ENCODE measurements at regions not wholly inside any gene's neighbourhood (a gene's known extent, or its start where the extent isn't known, plus 50 kb on each side); places are given as distances from the start of the nearest gene placed in this dataset.

DNA sequence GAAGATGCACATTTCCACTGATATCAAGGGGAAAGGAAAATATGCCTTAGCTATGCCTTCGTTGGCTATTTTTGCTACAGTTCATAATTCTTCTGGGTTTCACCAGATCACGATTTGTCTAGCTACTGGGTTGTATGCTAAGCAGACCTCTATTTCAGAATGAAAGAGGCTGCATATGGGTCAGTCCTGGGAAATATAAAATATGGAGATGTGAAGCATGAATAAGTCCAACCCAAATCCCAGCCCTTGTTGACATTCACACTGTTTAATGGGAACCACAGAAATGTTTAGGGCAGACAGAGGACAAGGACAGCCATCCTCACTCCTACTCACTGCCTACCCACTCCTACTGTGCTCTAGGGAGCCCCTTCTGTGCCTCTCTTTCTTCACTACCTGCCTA lies 343.2 kb upstream of the CAMK1G start:
- H3K27me3 ChIP-seq (ENCODE audit: insufficient read depth, low read length, poor library complexity, severe bottlenecking), result no peaks in the 10 kb centered on the region
- H3K36me3 ChIP-seq (ENCODE audit: insufficient read depth, low read length), result no peaks in the 10 kb centered on the region
- no peak overlapping the region for H3K4me3 ChIP-seq (ENCODE audit: low read length, poor library complexity, severe bottlenecking)
- no peak overlapping the region for H3K9ac ChIP-seq (ENCODE audit: low read depth, low read length, poor library complexity, severe bottlenecking)
- H3K9me2 ChIP-seq (replicated peaks; ENCODE audit: low read depth, low read length), result no peaks in the 10 kb centered on the region
- no peaks in the 10 kb centered on the region for H4K20me1 ChIP-seq (ENCODE audit: insufficient read depth, low read length, poor library complexity, severe bottlenecking)
- no peaks in the 10 kb centered on the region for H3K9me3 ChIP-seq (ENCODE audit: insufficient read depth, low read depth, low read length)
- no peak overlapping the region for H2AFZ ChIP-seq (ENCODE audit: low read length)
- H3F3A ChIP-seq (ENCODE audit: low read depth), result no peaks in the 10 kb centered on the region
- H3K79me2 ChIP-seq (ENCODE audit: insufficient read depth, low read length), result no peaks in the 10 kb centered on the region
- TF ChIP-seq EZH2phosphoT487 (IDR thresholded peaks at IDR 0.05; ENCODE audit: borderline replicate concordance), result no peak
- TF ChIP-seq, protein P1, sequence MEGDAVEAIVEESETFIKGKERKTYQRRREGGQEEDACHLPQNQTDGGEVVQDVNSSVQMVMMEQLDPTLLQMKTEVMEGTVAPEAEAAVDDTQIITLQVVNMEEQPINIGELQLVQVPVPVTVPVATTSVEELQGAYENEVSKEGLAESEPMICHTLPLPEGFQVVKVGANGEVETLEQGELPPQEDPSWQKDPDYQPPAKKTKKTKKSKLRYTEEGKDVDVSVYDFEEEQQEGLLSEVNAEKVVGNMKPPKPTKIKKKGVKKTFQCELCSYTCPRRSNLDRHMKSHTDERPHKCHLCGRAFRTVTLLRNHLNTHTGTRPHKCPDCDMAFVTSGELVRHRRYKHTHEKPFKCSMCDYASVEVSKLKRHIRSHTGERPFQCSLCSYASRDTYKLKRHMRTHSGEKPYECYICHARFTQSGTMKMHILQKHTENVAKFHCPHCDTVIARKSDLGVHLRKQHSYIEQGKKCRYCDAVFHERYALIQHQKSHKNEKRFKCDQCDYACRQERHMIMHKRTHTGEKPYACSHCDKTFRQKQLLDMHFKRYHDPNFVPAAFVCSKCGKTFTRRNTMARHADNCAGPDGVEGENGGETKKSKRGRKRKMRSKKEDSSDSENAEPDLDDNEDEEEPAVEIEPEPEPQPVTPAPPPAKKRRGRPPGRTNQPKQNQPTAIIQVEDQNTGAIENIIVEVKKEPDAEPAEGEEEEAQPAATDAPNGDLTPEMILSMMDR (conservative IDR thresholded peaks at IDR 0.05; ENCODE audit: low read length), result no peak
- H3K4me2 ChIP-seq (ENCODE audit: low read depth, low read length, poor library complexity, severe bottlenecking), result no peak overlapping the region
- H3K4me1 ChIP-seq (ENCODE audit: insufficient read depth, low read length, poor library complexity, severe bottlenecking), result no peaks in the 10 kb centered on the region

DNA sequence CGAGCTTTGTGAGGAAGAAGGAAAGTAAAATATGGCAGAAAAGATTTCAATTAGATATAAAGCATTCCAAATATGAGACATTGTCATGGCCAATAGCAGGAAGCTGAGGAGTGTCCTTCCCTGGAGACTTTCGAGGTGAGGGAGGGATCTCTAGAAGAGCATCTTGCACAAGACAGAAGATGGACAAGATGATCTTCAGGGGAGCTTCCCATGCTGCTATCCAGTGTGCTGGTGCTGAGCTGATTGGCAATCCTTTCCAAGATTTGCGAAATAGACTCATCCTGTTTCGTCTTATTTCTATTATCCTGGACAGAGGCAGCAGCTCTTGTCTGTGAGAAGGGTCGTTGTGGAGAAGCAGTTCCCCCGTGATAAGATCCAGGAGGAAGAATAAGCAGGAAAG lies 342.0 kb upstream of the CAMK1G start:
- no peaks in the 10 kb centered on the region for H3K4me1 ChIP-seq (ENCODE audit: insufficient read depth, low read length, poor library complexity, severe bottlenecking)
- H3K4me3 ChIP-seq (ENCODE audit: low read length, poor library complexity, severe bottlenecking), result no peak overlapping the region
- H3F3A ChIP-seq (ENCODE audit: low read depth), result no peaks in the 10 kb centered on the region
- no peak overlapping the region for H2AFZ ChIP-seq (ENCODE audit: low read length)
- no peaks in the 10 kb centered on the region for H3K9me2 ChIP-seq (replicated peaks; ENCODE audit: low read depth, low read length)
- H3K9ac ChIP-seq (ENCODE audit: low read depth, low read length, poor library complexity, severe bottlenecking), result no peak overlapping the region
- H3K36me3 ChIP-seq (ENCODE audit: insufficient read depth, low read length), result no peaks in the 10 kb centered on the region
- no peaks in the 10 kb centered on the region for H3K9me3 ChIP-seq (ENCODE audit: insufficient read depth, low read depth, low read length)
- no peaks in the 10 kb centered on the region for H3K79me2 ChIP-seq (ENCODE audit: insufficient read depth, low read length)
- no peaks in the 10 kb centered on the region for H4K20me1 ChIP-seq (ENCODE audit: insufficient read depth, low read length, poor library complexity, severe bottlenecking)
- no peak overlapping the region for H3K4me2 ChIP-seq (ENCODE audit: low read depth, low read length, poor library complexity, severe bottlenecking)
- H3K27me3 ChIP-seq (ENCODE audit: insufficient read depth, low read length, poor library complexity, severe bottlenecking), result no peaks in the 10 kb centered on the region
- TF ChIP-seq EZH2phosphoT487 (IDR thresholded peaks at IDR 0.05; ENCODE audit: borderline replicate concordance), result no peak
- TF ChIP-seq, protein P1 (conservative IDR thresholded peaks at IDR 0.05; ENCODE audit: low read length), result no peak

DNA sequence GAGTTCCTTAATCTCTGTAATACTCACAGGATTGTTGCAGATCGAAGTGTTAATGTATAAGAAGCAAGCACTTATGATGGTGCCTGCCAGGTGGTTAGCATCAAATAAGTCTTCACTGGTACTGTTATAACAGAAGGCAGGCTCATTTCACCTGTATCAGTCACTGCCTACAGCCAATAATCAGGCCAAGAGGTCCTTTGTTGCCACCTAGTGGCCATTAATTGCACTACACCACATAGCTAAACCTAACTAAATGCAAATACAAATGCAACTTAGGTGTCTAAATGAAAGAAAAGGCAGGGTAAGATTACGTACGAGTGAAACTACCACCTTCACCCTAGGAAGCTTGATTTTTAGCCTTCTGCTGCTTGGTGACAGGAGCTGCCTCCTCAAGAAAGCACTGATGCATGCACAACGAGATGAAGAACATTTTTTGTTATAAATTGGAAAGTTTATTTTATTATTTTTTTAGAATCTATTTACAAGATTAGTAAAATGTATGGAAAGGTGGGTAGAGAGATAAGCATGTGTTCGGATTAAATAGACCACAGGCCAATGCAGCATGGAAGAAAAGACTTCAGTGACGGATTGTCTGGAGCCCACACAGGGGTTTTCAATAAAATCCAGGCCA lies 334.8 kb upstream of the CAMK1G start:
- Histone ChIP-seq H3F3A (ENCODE audit: low read depth) (no peaks in the 10 kb centered on the region), H3K9me3 (ENCODE audit: insufficient read depth, low read depth, low read length) (no peaks in the 10 kb centered on the region), H3K4me3 (ENCODE audit: low read length, poor library complexity, severe bottlenecking) (no peak overlapping the region), H2AFZ (ENCODE audit: low read length) (0 out of 2 replicates have a peak overlapping the region, but pooled peaks have one; percentile 17), H3K36me3 (ENCODE audit: insufficient read depth, low read length) (no peaks in the 10 kb centered on the region), H3K9me2 (replicated peaks; ENCODE audit: low read depth, low read length) (no peaks in the 10 kb centered on the region), H3K27me3 (ENCODE audit: insufficient read depth, low read length, poor library complexity, severe bottlenecking) (no peaks in the 10 kb centered on the region), H3K79me2 (ENCODE audit: insufficient read depth, low read length) (no peaks in the 10 kb centered on the region), H3K9ac (ENCODE audit: low read depth, low read length, poor library complexity, severe bottlenecking) (no peak overlapping the region), H3K4me2 (ENCODE audit: low read depth, low read length, poor library complexity, severe bottlenecking) (no peak overlapping the region), H3K4me1 (ENCODE audit: insufficient read depth, low read length, poor library complexity, severe bottlenecking) (no peaks in the 10 kb centered on the region), H4K20me1 (ENCODE audit: insufficient read depth, low read length, poor library complexity, severe bottlenecking) (no peaks in the 10 kb centered on the region)
- no peak for TF ChIP-seq EZH2phosphoT487 (IDR thresholded peaks at IDR 0.05; ENCODE audit: borderline replicate concordance)
- TF ChIP-seq, protein P1 (conservative IDR thresholded peaks at IDR 0.05; ENCODE audit: low read length), result peak; percentile 90

Measured in Loucy (cell line).